ENCODE measurements at regions not wholly inside any gene's neighbourhood (a gene's known extent, or its start where the extent isn't known, plus 50 kb on each side); places are given as distances from the start of the nearest gene placed in this dataset.

- TF ChIP-seq CTCF (IDR thresholded peaks at IDR 0.05; ENCODE audit: insufficient read depth, low read depth, low read length), result no peak
- no peak for DNase-seq (ENCODE audit: low read depth)
These were observed 219.0 kb upstream of the ZMIZ1 start for GRCh38 chr10:78849731-78850130.

GRCh38 chr10:78850644-78851435 is 217.9 kb upstream of the ZMIZ1 start:
- no peak for DNase-seq (ENCODE audit: low read depth)
- no peak overlapping the region for H3K4me3 ChIP-seq (ENCODE audit: low read depth, low read length)
- no peak for TF ChIP-seq CTCF (IDR thresholded peaks at IDR 0.05; ENCODE audit: insufficient read depth, low read depth, low read length)

More at GRCh38 chr10:78849731-78850130, 219.0 kb upstream of the ZMIZ1 start:
- no peak overlapping the region for H3K4me3 ChIP-seq (ENCODE audit: low read depth, low read length)

- no peak for TF ChIP-seq CTCF (IDR thresholded peaks at IDR 0.05; ENCODE audit: insufficient read depth, low read depth, low read length)
- no peak overlapping the region for H3K4me3 ChIP-seq (ENCODE audit: low read depth, low read length)
- peak; percentile 24 for DNase-seq (ENCODE audit: low read depth)
These were observed 217.1 kb upstream of the ZMIZ1 start for GRCh38 chr10:78851647-78852046.

GRCh38 chr10:78852466-78853240 is 216.1 kb upstream of the ZMIZ1 start:
- DNase-seq (ENCODE audit: low read depth), result peak; percentile 17
- TF ChIP-seq CTCF (IDR thresholded peaks at IDR 0.05; ENCODE audit: insufficient read depth, low read depth, low read length), result peak; percentile 25
- no peak overlapping the region for H3K4me3 ChIP-seq (ENCODE audit: low read depth, low read length)

GRCh38 chr10:78853864-78854263 is 214.9 kb upstream of the ZMIZ1 start:
- TF ChIP-seq CTCF (IDR thresholded peaks at IDR 0.05; ENCODE audit: insufficient read depth, low read depth, low read length), result no peak
- H3K4me3 ChIP-seq (ENCODE audit: low read depth, low read length), result no peak overlapping the region
- peak; percentile 18 for DNase-seq (ENCODE audit: low read depth)

GRCh38 chr10:78856421-78856820 is 212.3 kb upstream of the ZMIZ1 start:
- H3K4me3 ChIP-seq (ENCODE audit: low read depth, low read length), result no peak overlapping the region
- peak; percentile 13 for DNase-seq (ENCODE audit: low read depth)
- no peak for TF ChIP-seq CTCF (IDR thresholded peaks at IDR 0.05; ENCODE audit: insufficient read depth, low read depth, low read length)

All from fibroblast of villous mesenchyme (primary cell).